Fibroblast of lung (primary cell): ENCODE measurements at regions not wholly inside any gene's neighbourhood (a gene's known extent, or its start where the extent isn't known, plus 50 kb on each side); places are given as distances from the start of the nearest gene placed in this dataset.

Source experiments
- DNase-seq, 2 donors: peaks; one replicate each; pipeline versions ENCODE4 v3.0.0 to v3.0.0-alpha.2; 2010; ENCODE audit warnings: low read depth in 2 of 2
- H2AFZ ChIP-seq: 2 replicates; pipeline ENCODE4 v1.5.1; 2012; ENCODE audit warnings: low read length, control low read depth, inconsistent platforms
- H3K27ac ChIP-seq: 2 replicates; pipeline ENCODE4 v1.5.1; 2011; ENCODE audit warnings: low read length, control low read depth; ENCODE audit not compliant: insufficient read depth
- H3K27me3 ChIP-seq: 2 replicates; pipeline ENCODE4 v1.5.1; 2011; ENCODE audit warnings: mild to moderate bottlenecking, low read length; ENCODE audit not compliant: control insufficient read depth, insufficient read depth
- H3K36me3 ChIP-seq: 2 replicates; pipeline ENCODE4 v1.5.1; 2011; ENCODE audit warnings: low read length; ENCODE audit not compliant: control insufficient read depth, insufficient read depth
- H3K4me1 ChIP-seq: 2 replicates; pipeline ENCODE4 v1.5.1; 2011; ENCODE audit warnings: low read length; ENCODE audit not compliant: control insufficient read depth, insufficient read depth; ENCODE audit errors: extremely low read depth
- H3K4me2 ChIP-seq: 2 replicates; pipeline ENCODE4 v1.5.1; 2011; ENCODE audit warnings: low read length, control low read depth; ENCODE audit not compliant: insufficient read depth; ENCODE audit errors: extremely low read depth
- H3K4me3 ChIP-seq, 4 experiments: fragments of 200-600 bp in 1 of 4; sonication (generic) in 1 of 4; replicated peaks in 1 of 4; 2 replicates each; pipeline ENCODE4 v1.5.1; 2011 to 2016; ENCODE audit warnings: low read length in 4 of 4, low read depth in 3 of 4, mild to moderate bottlenecking in 3 of 4, control low read depth in 2 of 4, inconsistent platforms in 1 of 4, mixed read lengths in 1 of 4; ENCODE audit not compliant: insufficient read depth in 1 of 4; ENCODE audit errors: control extremely low read depth in 1 of 4
- H3K79me2 ChIP-seq: 2 replicates; pipeline ENCODE4 v1.5.1; 2012; ENCODE audit warnings: mild to moderate bottlenecking, low read length, inconsistent platforms; ENCODE audit not compliant: control insufficient read depth, insufficient read depth
- H3K9ac ChIP-seq: 2 replicates; pipeline ENCODE4 v1.5.1; 2011; ENCODE audit warnings: mild to moderate bottlenecking, low read length, control low read depth; ENCODE audit not compliant: insufficient read depth
- H3K9me3 ChIP-seq: 2 replicates; pipeline ENCODE4 v1.5.1; 2012; ENCODE audit warnings: low read depth, low read length; ENCODE audit not compliant: control insufficient read depth, insufficient read depth
- H4K20me1 ChIP-seq: 2 replicates; pipeline ENCODE4 v1.5.1; 2011; ENCODE audit warnings: low read length; ENCODE audit not compliant: control insufficient read depth, insufficient read depth; ENCODE audit errors: extremely low read depth
- EZH2 ChIP-seq: IDR thresholded peaks from 2 replicates; pipeline ENCODE4 v1.5.1; 2012; ENCODE audit warnings: low read length, control low read depth, mild to moderate bottlenecking; ENCODE audit errors: missing control alignments
- TF ChIP-seq, protein P1 (sequence below), 2 donors: IDR thresholded peaks in 1 of 2; conservative IDR thresholded peaks in 1 of 2; 1 replicate in 1 of 2; 2 replicates in 1 of 2; pipeline ENCODE4 v1.5.1; 2011 to 2012; ENCODE audit warnings: low read length in 2 of 2, control low read depth in 1 of 2, inconsistent platforms in 1 of 2, low read depth in 1 of 2, mild to moderate bottlenecking in 1 of 2

DNA sequence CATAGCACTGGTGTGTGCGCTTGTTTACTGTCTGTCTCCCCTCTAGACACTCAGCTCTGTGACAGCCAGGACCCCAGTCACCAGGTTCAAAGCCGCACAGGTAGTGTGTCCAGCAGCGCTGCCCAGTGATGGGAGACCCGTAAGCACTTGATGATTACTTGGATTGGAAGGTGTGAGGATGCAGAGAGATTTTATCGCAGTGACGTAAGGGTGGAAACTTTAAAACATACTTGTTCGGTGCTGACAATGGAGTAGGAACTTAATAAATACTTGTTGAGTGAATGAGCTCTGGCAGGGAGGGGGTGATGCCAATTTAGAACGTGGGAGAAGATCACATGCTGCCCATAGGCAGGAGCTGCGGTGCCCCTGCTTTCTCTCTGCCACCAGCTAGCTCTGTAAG lies 99.2 kb upstream of the PITX1 start:
- H3K27ac ChIP-seq: no peak overlapping the region
- no peaks in the 10 kb centered on the region for H3K9me3 ChIP-seq
- peaks cover 5% of the 10 kb centered on the region for H3K27me3 ChIP-seq
- no peaks in the 10 kb centered on the region for H3K4me1 ChIP-seq
- no peaks in the 10 kb centered on the region for H3K36me3 ChIP-seq
- H3K79me2 ChIP-seq: no peaks in the 10 kb centered on the region
- no peak for TF ChIP-seq EZH2
- TF ChIP-seq, protein P1, sequence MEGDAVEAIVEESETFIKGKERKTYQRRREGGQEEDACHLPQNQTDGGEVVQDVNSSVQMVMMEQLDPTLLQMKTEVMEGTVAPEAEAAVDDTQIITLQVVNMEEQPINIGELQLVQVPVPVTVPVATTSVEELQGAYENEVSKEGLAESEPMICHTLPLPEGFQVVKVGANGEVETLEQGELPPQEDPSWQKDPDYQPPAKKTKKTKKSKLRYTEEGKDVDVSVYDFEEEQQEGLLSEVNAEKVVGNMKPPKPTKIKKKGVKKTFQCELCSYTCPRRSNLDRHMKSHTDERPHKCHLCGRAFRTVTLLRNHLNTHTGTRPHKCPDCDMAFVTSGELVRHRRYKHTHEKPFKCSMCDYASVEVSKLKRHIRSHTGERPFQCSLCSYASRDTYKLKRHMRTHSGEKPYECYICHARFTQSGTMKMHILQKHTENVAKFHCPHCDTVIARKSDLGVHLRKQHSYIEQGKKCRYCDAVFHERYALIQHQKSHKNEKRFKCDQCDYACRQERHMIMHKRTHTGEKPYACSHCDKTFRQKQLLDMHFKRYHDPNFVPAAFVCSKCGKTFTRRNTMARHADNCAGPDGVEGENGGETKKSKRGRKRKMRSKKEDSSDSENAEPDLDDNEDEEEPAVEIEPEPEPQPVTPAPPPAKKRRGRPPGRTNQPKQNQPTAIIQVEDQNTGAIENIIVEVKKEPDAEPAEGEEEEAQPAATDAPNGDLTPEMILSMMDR (conservative IDR thresholded peaks at IDR 0.05 in 1 of 2, IDR thresholded peaks at IDR 0.05 in 1 of 2; ENCODE audit: low read depth in 1 of 2, low read length in 2 of 2): no peak
- H4K20me1 ChIP-seq: no peaks in the 10 kb centered on the region
- DNase-seq: no peak
- no peak overlapping the region for H3K4me3 ChIP-seq
- H3K4me2 ChIP-seq: no peak overlapping the region
- H3K9ac ChIP-seq: no peak overlapping the region
- no peak overlapping the region for H2AFZ ChIP-seq

DNA sequence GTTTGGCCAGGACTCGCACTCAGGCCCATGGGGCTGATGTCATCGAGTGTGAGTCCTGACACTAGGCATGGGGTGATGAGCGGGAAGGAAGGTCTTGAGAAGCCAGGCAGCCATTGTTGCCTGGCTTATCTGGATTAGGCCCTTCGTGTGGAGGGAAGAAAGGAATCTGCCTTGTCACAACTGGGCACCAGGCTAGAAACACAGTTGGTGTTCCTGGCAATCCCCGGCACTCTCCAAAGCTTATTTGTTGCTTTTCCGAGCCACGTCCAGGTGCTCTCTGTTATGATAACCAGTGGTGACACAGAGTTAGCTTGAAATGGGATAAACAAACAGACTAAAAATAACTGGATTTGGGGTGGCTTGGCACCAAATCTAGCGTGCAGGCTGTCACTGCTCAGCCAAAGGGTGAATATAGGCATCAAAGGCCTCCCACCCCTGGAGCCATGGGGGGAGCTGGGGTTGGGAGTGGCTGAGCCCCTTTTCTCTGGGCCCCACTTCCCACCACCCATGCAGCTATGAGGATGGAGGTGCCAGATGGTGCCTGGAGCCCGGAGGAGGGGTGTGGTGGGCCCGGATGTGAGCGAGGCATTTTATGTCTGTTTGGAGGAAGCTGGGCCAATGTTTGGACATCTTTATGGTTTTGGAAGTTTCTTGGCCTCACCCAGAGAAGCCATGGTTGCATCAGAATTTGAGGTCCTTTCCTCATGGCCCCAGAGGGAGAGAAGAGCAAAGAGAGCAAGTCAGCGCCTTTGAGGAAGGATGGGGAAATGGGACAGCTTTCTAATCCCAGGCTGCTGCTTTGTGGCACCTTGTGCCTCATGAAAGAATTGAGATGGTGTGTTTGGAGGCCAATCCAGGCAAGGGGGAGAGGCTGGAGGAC lies 98.0 kb upstream of the PITX1 start:
- no peak for DNase-seq
- no peaks in the 10 kb centered on the region for H3K79me2 ChIP-seq

More for the DNA sequence above, 98.0 kb upstream of the PITX1 start:
- Histone ChIP-seq H3K27me3 (peaks cover 5% of the 10 kb centered on the region), H3K9ac (no peak overlapping the region), H3K9me3 (no peaks in the 10 kb centered on the region), H4K20me1 (no peaks in the 10 kb centered on the region), H3K4me1 (peaks cover 11% of the 10 kb centered on the region), H3K4me3 (no peak overlapping the region), H3K27ac (no peak overlapping the region), H3K4me2 (no peak overlapping the region), H2AFZ (no peak overlapping the region), H3K36me3 (no peaks in the 10 kb centered on the region)
- TF ChIP-seq EZH2: no peak
- TF ChIP-seq, protein P1 (conservative IDR thresholded peaks at IDR 0.05 in 1 of 2, IDR thresholded peaks at IDR 0.05 in 1 of 2; ENCODE audit: low read depth in 1 of 2, low read length in 2 of 2): no peak
